DOHH2 (cell line): ENCODE measurements at regions not wholly inside any gene's neighbourhood (a gene's known extent, or its start where the extent isn't known, plus 50 kb on each side); places are given as distances from the start of the nearest gene placed in this dataset.

Experiments
- EZH2phosphoT487 ChIP-seq: fragments of 200-600 bp; sonication (generic); IDR thresholded peaks from 2 replicates; pipeline ENCODE4 v1.6.1; 2017; ENCODE audit warnings: borderline replicate concordance, mild to moderate bottlenecking, antibody characterized with exemption, low read length, moderate library complexity, mixed read lengths
- TF ChIP-seq, protein P1 (sequence below): fragments of 200-600 bp; sonication (generic); IDR thresholded peaks from one replicate; pipeline ENCODE4 v1.5.1; 2014; ENCODE audit warnings: antibody characterized with exemption, mild to moderate bottlenecking, low read depth, low read length; ENCODE audit not compliant: poor library complexity, severe bottlenecking

DNA sequence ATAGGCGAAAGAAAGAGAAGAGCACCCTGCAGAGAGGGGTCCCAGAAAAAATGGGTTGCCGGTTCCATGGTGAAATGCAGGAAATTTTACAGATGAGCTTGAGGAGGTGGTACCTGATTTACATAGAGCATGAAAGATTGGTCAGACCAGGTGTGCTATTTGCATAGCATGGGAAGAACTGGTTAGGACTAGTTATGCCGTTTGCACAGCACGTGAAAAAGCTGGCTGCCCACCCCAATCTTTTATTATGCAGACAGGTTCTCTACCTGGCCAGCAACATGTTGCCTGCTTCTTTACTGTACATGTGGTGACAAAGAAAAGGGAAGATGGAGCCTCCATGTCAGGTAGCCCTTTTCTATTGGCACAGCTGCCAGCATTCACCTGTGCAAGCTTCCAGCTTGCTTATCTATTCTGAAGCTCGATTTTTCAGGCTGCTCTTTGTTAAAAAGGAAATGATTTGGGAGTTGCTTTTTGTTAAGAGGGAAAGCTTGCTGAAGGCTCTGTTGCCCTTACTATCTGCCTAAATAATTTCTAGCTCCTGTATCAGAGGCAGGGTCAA, 62.9 kb upstream of the ELK3 start:
- TF ChIP-seq, protein P1, sequence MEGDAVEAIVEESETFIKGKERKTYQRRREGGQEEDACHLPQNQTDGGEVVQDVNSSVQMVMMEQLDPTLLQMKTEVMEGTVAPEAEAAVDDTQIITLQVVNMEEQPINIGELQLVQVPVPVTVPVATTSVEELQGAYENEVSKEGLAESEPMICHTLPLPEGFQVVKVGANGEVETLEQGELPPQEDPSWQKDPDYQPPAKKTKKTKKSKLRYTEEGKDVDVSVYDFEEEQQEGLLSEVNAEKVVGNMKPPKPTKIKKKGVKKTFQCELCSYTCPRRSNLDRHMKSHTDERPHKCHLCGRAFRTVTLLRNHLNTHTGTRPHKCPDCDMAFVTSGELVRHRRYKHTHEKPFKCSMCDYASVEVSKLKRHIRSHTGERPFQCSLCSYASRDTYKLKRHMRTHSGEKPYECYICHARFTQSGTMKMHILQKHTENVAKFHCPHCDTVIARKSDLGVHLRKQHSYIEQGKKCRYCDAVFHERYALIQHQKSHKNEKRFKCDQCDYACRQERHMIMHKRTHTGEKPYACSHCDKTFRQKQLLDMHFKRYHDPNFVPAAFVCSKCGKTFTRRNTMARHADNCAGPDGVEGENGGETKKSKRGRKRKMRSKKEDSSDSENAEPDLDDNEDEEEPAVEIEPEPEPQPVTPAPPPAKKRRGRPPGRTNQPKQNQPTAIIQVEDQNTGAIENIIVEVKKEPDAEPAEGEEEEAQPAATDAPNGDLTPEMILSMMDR: no peak
- no peak for TF ChIP-seq EZH2phosphoT487
